Activated CD4-positive, alpha-beta T cell treated with anti-CD3 and anti-CD28 coated beads, Interleukin-2, Interleukin-6, amounts not matched to agents 100 ng/mL and 50 ng/mL, durations not matched to agents 16 hours and 8 hours (primary cell): ENCODE measurements at regions not wholly inside any gene's neighbourhood (a gene's known extent, or its start where the extent isn't known, plus 50 kb on each side); places are given as distances from the start of the nearest gene placed in this dataset.
"Not testable (repeated sequence)": the region's sequence is repeated elsewhere in the genome, so short reads cannot be mapped to it uniquely, and the experiment has no call there.

Experiments
- DNase-seq: peaks from one replicate; pipeline ENCODE4 v3.0.0-alpha.2; 2020

GRCh38 chr3:153623834-153624233 is 461.8 kb downstream of the RAP2B start:
- peak; percentile 42 for DNase-seq

GRCh38 chr3:153624310-153625030 is 462.4 kb downstream of the RAP2B start:
- DNase-seq = peak; percentile 69

GRCh38 chr3:153625506-153625905 is 463.5 kb downstream of the RAP2B start:
- DNase-seq = peak; percentile 37

- peak; percentile 59 for DNase-seq
These were observed 464.1 kb downstream of the RAP2B start for GRCh38 chr3:153626158-153626557.

GRCh38 chr3:153628591-153628990 is 466.6 kb downstream of the RAP2B start:
- peak; percentile 61 for DNase-seq

- DNase-seq = no peak
These were observed 467.1 kb downstream of the RAP2B start for GRCh38 chr3:153629148-153629547.

GRCh38 chr3:153631102-153631501 is 469.1 kb downstream of the RAP2B start:
- no peak for DNase-seq

GRCh38 chr3:153631664-153632063 is 469.6 kb downstream of the RAP2B start:
- DNase-seq = no peak

- peak; percentile 36 for DNase-seq
These were observed 471.4 kb downstream of the RAP2B start for GRCh38 chr3:153633407-153633806.

GRCh38 chr3:153634683-153635082 is 472.7 kb downstream of the RAP2B start:
- DNase-seq = no peak

GRCh38 chr3:153639631-153640030 is 477.6 kb downstream of the RAP2B start:
- DNase-seq = no peak

- DNase-seq = no peak
These were observed 479.0 kb downstream of the RAP2B start for GRCh38 chr3:153640689-153641665.

GRCh38 chr3:153642576-153642975 is 478.6 kb upstream of the ARHGEF26 start:
- DNase-seq = not testable (repeated sequence)

- not testable (repeated sequence) for DNase-seq
These were observed 477.7 kb upstream of the ARHGEF26 start for GRCh38 chr3:153643471-153643870.

GRCh38 chr3:153649286-153649839 is 471.8 kb upstream of the ARHGEF26 start:
- no peak for DNase-seq

GRCh38 chr3:153652076-153652475 is 469.1 kb upstream of the ARHGEF26 start:
- DNase-seq = no peak

- DNase-seq = no peak
These were observed 464.1 kb upstream of the ARHGEF26 start for GRCh38 chr3:153657046-153657445.

GRCh38 chr3:153657461-153657860 is 463.7 kb upstream of the ARHGEF26 start:
- no peak for DNase-seq

- no peak for DNase-seq
These were observed 463.1 kb upstream of the ARHGEF26 start for GRCh38 chr3:153658136-153658535.

- DNase-seq = no peak
These were observed 454.0 kb upstream of the ARHGEF26 start for GRCh38 chr3:153666991-153667740.

- DNase-seq = no peak
These were observed 451.7 kb upstream of the ARHGEF26 start for GRCh38 chr3:153669527-153669926.

GRCh38 chr3:153670577-153670976 is 450.6 kb upstream of the ARHGEF26 start:
- no peak for DNase-seq

GRCh38 chr3:153673853-153674252 is 447.3 kb upstream of the ARHGEF26 start:
- peak; percentile 59 for DNase-seq
